Neural progenitor cell (in vitro differentiated cells): ENCODE measurements at regions not wholly inside any gene's neighbourhood (a gene's known extent, or its start where the extent isn't known, plus 50 kb on each side); places are given as distances from the start of the nearest gene placed in this dataset.

Source experiments
- DNase-seq: peaks from one replicate; pipeline ENCODE4 v3.0.0-alpha.2; 2016; ENCODE audit warnings: low spot score
- H2AFZ ChIP-seq: fragments of 200-600 bp; sonication (generic); replicated peaks from 2 replicates; pipeline ENCODE4 v1.6.1; 2016; ENCODE audit warnings: antibody characterized with exemption
- H3F3A ChIP-seq: fragments of 200-600 bp; sonication (generic); 2 replicates; pipeline ENCODE4 v1.6.1; 2016; ENCODE audit warnings: antibody characterized with exemption, low read depth
- H3K27ac ChIP-seq: fragments of 200-600 bp; sonication (generic); 2 replicates; pipeline ENCODE4 v1.5.1; 2016; ENCODE audit warnings: mild to moderate bottlenecking
- H3K27me3 ChIP-seq: fragments of 200-600 bp; sonication (generic); 2 replicates; pipeline ENCODE4 v1.6.1; 2016; ENCODE audit warnings: mild to moderate bottlenecking, moderate library complexity
- H3K36me3 ChIP-seq: fragments of 200-600 bp; sonication (generic); 2 replicates; pipeline ENCODE4 v1.5.1; 2016
- H3K4me1 ChIP-seq: fragments of 200-600 bp; sonication (generic); 2 replicates; pipeline ENCODE4 v1.6.1; 2016; ENCODE audit warnings: mixed run types
- H3K4me2 ChIP-seq: fragments of 200-600 bp; sonication (generic); 2 replicates; pipeline ENCODE4 v1.6.1; 2016
- H3K4me3 ChIP-seq: fragments of 200-600 bp; sonication (generic); 2 replicates; pipeline ENCODE4 v1.5.1; 2016
- H3K79me2 ChIP-seq: fragments of 200-600 bp; sonication (generic); 2 replicates; pipeline ENCODE4 v1.6.1; 2016; ENCODE audit warnings: low read depth
- H3K9ac ChIP-seq: fragments of 200-600 bp; sonication (generic); 2 replicates; pipeline ENCODE4 v1.6.1; 2016
- H3K9me3 ChIP-seq: fragments of 200-600 bp; sonication (generic); 2 replicates; pipeline ENCODE4 v1.5.1; 2016; ENCODE audit warnings: low read depth
- H4K20me1 ChIP-seq: fragments of 200-600 bp; sonication (generic); 2 replicates; pipeline ENCODE4 v1.6.1; 2016; ENCODE audit warnings: low read depth
- H3K27ac Mint-ChIP-seq: 3 replicates; pipeline ENCODE4 v1.8.0; 2021; ENCODE audit warnings: mixed read lengths
- H3K27me3 Mint-ChIP-seq: 2 replicates; pipeline ENCODE4 v1.8.0; 2022; ENCODE audit warnings: low read depth, mild to moderate bottlenecking, inconsistent platforms, moderate library complexity, mixed read lengths; ENCODE audit not compliant: insufficient read depth
- H3K36me3 Mint-ChIP-seq: 3 replicates; pipeline ENCODE4 v1.8.0; 2021; ENCODE audit warnings: mixed read lengths
- H3K4me1 Mint-ChIP-seq: 3 replicates; pipeline ENCODE4 v1.8.0; 2021; ENCODE audit warnings: mixed read lengths
- H3K4me3 Mint-ChIP-seq: 3 replicates; pipeline ENCODE4 v1.8.0; 2021; ENCODE audit warnings: mild to moderate bottlenecking, moderate library complexity, mixed read lengths
- H3K9me3 Mint-ChIP-seq: 3 replicates; pipeline ENCODE4 v1.8.0; 2020; ENCODE audit warnings: mixed read lengths
- EZH2 ChIP-seq: fragments of 200-600 bp; sonication (generic); IDR thresholded peaks from 2 replicates; pipeline ENCODE4 v1.6.1; 2017; ENCODE audit warnings: antibody characterized with exemption, mild to moderate bottlenecking, moderate library complexity
- EZH2phosphoT487 ChIP-seq: fragments of 200-600 bp; sonication (generic); IDR thresholded peaks from 2 replicates; pipeline ENCODE4 v1.6.1; 2017; ENCODE audit warnings: antibody characterized with exemption
- TF ChIP-seq, protein P1 (sequence below): fragments of 200-600 bp; sonication (generic); IDR thresholded peaks from 2 replicates; pipeline ENCODE4 v1.5.1; 2017; ENCODE audit warnings: antibody characterized with exemption, mild to moderate bottlenecking

DNA sequence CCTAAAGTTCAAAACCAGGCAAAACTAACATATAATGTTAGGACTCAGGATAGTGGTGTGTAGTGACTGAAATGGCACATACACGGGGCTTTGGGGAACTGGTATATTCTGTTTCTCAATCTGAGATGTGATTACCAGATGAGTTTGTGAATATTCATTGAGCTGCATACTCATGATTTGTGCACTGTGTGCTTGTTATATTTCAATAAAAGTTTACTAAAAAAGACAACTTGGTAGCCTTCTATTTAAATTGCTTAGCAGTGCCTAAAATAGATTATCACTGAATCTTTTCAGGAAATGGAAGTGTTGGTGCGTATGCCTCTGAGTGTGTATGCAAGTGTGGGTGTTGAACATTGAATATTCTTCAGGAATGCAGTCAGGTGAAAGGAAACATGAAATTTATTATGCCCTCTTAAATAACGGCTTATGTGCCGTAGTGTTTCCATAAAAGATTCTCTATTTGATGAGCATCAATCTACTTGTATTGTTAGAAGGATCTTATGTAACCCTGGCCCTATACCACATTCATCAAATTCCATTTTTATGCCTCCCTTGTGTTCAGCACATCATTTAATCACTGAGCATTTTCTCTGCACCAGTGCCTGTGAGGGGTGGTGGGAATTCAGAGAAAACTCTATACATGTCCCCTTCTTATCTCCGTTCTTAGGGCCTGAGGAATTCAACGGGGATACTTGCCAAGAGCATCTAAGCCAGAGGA, 82.6 kb upstream of the AUTS2 start:
- peaks cover 48% of the 10 kb centered on the region for H4K20me1 ChIP-seq
- peaks cover 12% of the 10 kb centered on the region for H3K27me3 Mint-ChIP-seq
- no peak overlapping the region for H3K27ac ChIP-seq
- H3K4me3 Mint-ChIP-seq = no peak overlapping the region
- no peaks in the 10 kb centered on the region for H3K36me3 ChIP-seq
- H3K9me3 Mint-ChIP-seq = peaks cover 2% of the 10 kb centered on the region
- TF ChIP-seq, protein P1, sequence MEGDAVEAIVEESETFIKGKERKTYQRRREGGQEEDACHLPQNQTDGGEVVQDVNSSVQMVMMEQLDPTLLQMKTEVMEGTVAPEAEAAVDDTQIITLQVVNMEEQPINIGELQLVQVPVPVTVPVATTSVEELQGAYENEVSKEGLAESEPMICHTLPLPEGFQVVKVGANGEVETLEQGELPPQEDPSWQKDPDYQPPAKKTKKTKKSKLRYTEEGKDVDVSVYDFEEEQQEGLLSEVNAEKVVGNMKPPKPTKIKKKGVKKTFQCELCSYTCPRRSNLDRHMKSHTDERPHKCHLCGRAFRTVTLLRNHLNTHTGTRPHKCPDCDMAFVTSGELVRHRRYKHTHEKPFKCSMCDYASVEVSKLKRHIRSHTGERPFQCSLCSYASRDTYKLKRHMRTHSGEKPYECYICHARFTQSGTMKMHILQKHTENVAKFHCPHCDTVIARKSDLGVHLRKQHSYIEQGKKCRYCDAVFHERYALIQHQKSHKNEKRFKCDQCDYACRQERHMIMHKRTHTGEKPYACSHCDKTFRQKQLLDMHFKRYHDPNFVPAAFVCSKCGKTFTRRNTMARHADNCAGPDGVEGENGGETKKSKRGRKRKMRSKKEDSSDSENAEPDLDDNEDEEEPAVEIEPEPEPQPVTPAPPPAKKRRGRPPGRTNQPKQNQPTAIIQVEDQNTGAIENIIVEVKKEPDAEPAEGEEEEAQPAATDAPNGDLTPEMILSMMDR = no peak
- TF ChIP-seq EZH2phosphoT487 = no peak
- no peak for TF ChIP-seq EZH2
- no peak overlapping the region for H3K4me3 ChIP-seq
- H3K9me3 ChIP-seq = no peaks in the 10 kb centered on the region
- peaks cover 19% of the 10 kb centered on the region for H3K4me1 Mint-ChIP-seq
- peaks cover 9% of the 10 kb centered on the region for H3K4me1 ChIP-seq
- peaks cover 8% of the 10 kb centered on the region for H3F3A ChIP-seq
- H2AFZ ChIP-seq = no peak overlapping the region
- no peak overlapping the region for H3K9ac ChIP-seq
- peaks cover 89% of the 10 kb centered on the region for H3K27me3 ChIP-seq
- no peaks in the 10 kb centered on the region for H3K79me2 ChIP-seq
- no peaks in the 10 kb centered on the region for H3K36me3 Mint-ChIP-seq
- H3K4me2 ChIP-seq = no peak overlapping the region
- DNase-seq = no peak
- H3K27ac Mint-ChIP-seq = no peak overlapping the region

DNA sequence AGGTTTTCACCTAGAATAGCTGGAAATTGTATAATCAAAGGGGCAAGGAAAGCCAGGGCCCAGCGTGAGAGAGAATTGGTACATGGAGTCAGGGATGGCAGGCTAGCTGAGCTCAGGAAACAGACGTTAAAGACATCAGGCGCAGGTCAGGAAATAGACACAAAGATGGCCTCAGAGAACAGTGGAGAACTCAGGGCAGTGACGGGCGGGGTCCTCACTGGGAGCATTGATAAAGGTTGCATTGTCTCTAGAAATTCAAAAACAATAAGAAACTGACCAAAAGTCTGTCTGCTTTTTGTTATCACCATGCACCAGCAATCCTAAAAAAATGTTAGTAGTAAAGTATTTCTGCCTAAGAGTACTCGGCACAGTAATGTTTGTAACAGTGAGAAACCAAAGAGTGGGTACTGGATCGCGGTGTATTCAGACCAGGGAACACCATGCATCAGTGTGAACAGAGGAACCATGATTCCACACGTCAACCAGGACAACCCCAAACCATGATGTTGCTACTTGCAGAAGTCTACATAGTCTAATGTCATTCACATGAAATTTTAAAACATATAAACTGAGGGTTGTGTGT, 81.9 kb upstream of the AUTS2 start:
- Mint-ChIP-seq H3K4me3 (no peak overlapping the region), H3K4me1 (peaks cover 19% of the 10 kb centered on the region), H3K36me3 (no peaks in the 10 kb centered on the region), H3K27ac (no peak overlapping the region), H3K9me3 (no peaks in the 10 kb centered on the region), H3K27me3 (peaks cover 12% of the 10 kb centered on the region)
- DNase-seq = no peak
- Histone ChIP-seq H3K4me1 (peaks cover 9% of the 10 kb centered on the region), H4K20me1 (peaks cover 48% of the 10 kb centered on the region), H3K9me3 (no peaks in the 10 kb centered on the region), H3K27me3 (peaks cover 91% of the 10 kb centered on the region), H2AFZ (no peak overlapping the region), H3K9ac (no peak overlapping the region), H3K27ac (no peak overlapping the region), H3K36me3 (no peaks in the 10 kb centered on the region), H3K4me2 (no peak overlapping the region), H3K79me2 (no peaks in the 10 kb centered on the region), H3K4me3 (no peak overlapping the region), H3F3A (peaks cover 8% of the 10 kb centered on the region)
- TF ChIP-seq, protein P1 = no peak

DNA sequence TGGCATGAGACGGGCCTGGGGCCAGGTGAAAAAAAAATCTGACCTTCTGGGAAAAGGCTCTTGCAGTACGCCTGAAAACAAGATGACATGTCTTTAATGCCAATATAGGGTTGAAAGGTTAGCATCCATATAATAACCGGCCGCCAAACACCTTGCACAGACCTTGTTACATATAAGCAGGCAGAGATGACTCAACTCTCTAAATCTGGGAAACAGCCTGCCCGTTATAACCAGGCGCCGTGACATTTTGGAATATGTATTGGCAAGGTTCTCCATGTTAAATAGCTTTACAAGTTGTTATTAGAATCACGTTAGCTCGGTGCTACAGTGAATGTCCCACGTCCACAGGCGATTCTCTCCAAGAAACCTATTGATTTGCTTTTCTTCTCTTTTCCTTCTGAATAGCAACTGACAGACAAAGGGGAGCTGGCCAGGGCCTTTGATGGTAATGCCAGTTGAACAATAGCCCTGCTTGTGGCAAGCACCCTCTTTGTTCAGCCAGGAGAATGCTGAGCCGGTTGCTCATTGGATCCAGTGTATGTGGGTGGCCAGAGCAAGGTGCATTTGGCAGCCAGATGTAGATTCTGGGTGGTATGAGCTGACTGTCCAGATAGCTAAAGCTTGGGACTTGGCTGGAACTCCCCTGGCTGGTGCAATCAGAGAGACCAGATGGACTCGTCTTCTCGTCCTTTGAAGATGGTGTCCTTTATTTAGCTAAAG, 80.1 kb upstream of the AUTS2 start:
- Histone ChIP-seq H4K20me1 (peaks cover 48% of the 10 kb centered on the region), H3K27me3 (peaks cover 95% of the 10 kb centered on the region), H3K4me2 (peak overlapping the region; percentile 45), H3K9ac (no peak overlapping the region), H3K4me1 (peaks cover 9% of the 10 kb centered on the region), H3K79me2 (no peaks in the 10 kb centered on the region), H3K9me3 (no peaks in the 10 kb centered on the region), H3K27ac (no peak overlapping the region), H3K4me3 (no peak overlapping the region), H3F3A (peaks cover 8% of the 10 kb centered on the region), H2AFZ (no peak overlapping the region), H3K36me3 (no peaks in the 10 kb centered on the region)
- Mint-ChIP-seq H3K4me1 (peaks cover 19% of the 10 kb centered on the region), H3K27me3 (peaks cover 10% of the 10 kb centered on the region), H3K36me3 (no peaks in the 10 kb centered on the region), H3K4me3 (peak overlapping the region; percentile 46), H3K9me3 (no peaks in the 10 kb centered on the region), H3K27ac (no peak overlapping the region)
- peak; percentile 92 for DNase-seq
- TF ChIP-seq EZH2phosphoT487 = peak; percentile 97
- TF ChIP-seq, protein P1 = no peak
